Mesenchymal stem cell (in vitro differentiated cells and primary cell): ENCODE measurements at regions not wholly inside any gene's neighbourhood (a gene's known extent, or its start where the extent isn't known, plus 50 kb on each side); places are given as distances from the start of the nearest gene placed in this dataset.

ENCODE experiments used
- DNase-seq: peaks from one replicate; pipeline ENCODE4 v3.0.0-alpha.2; 2013
- H2AFZ ChIP-seq: one replicate; pipeline ENCODE4 v1.6.1; 2013; ENCODE audit warnings: low read depth, mild to moderate bottlenecking, control low read depth, inconsistent platforms, low read length, moderate library complexity
- H2AK5ac ChIP-seq: 2 replicates; pipeline ENCODE4 v1.6.1; 2013; ENCODE audit warnings: low read length, moderate library complexity, mild to moderate bottlenecking, inconsistent platforms; ENCODE audit not compliant: severe bottlenecking
- H2BK120ac ChIP-seq: one replicate; pipeline ENCODE4 v1.6.1; 2013; ENCODE audit warnings: low read depth, mild to moderate bottlenecking, inconsistent platforms, low read length, moderate library complexity
- H2BK12ac ChIP-seq, 2 experiments: one replicate each; pipeline ENCODE4 v1.6.1; 2013; ENCODE audit warnings: inconsistent platforms in 2 of 2, low read length in 2 of 2, mild to moderate bottlenecking in 2 of 2, moderate library complexity in 2 of 2, control low read depth in 1 of 2
- H2BK15ac ChIP-seq: one replicate; pipeline ENCODE4 v1.6.1; 2013; ENCODE audit warnings: mild to moderate bottlenecking, low read depth, inconsistent platforms; ENCODE audit not compliant: poor library complexity, severe bottlenecking
- H2BK5ac ChIP-seq: 2 replicates; pipeline ENCODE4 v1.6.1; 2013; ENCODE audit warnings: low read depth, mild to moderate bottlenecking, low read length, control low read depth, inconsistent platforms; ENCODE audit not compliant: poor library complexity, severe bottlenecking
- H3K14ac ChIP-seq, 2 experiments: one replicate each; pipeline ENCODE4 v1.6.1; 2013; ENCODE audit warnings: inconsistent platforms in 2 of 2, low read length in 2 of 2, control low read depth in 1 of 2, mild to moderate bottlenecking in 1 of 2, moderate library complexity in 1 of 2
- H3K18ac ChIP-seq, 2 experiments: one replicate each; pipeline ENCODE4 v1.6.1; 2013; ENCODE audit warnings: inconsistent platforms in 2 of 2, low read length in 2 of 2, control low read depth in 1 of 2, low read depth in 1 of 2, mild to moderate bottlenecking in 1 of 2
- H3K23ac ChIP-seq, 2 experiments: one replicate each; pipeline ENCODE4 v1.6.1; 2013; ENCODE audit warnings: inconsistent platforms in 2 of 2, low read length in 2 of 2, mild to moderate bottlenecking in 2 of 2, moderate library complexity in 2 of 2, control low read depth in 1 of 2
- H3K27ac ChIP-seq: 2 replicates; pipeline ENCODE4 v1.5.1; 2013; ENCODE audit warnings: mild to moderate bottlenecking, moderate library complexity, low read length, control low read depth, inconsistent platforms; ENCODE audit not compliant: poor library complexity, severe bottlenecking
- H3K27me3 ChIP-seq, 2 experiments: 2 replicates each; pipeline versions ENCODE4 v1.6.1 to v1.7.0; 2013; ENCODE audit warnings: low read length in 2 of 2, mild to moderate bottlenecking in 2 of 2, moderate library complexity in 2 of 2, control low read depth in 1 of 2, inconsistent platforms in 1 of 2; ENCODE audit not compliant: control insufficient read depth in 1 of 2, insufficient read depth in 1 of 2
- H3K36me3 ChIP-seq, 2 experiments: 2 replicates each; pipeline versions ENCODE4 v1.6.1 to v1.7.0; 2013; ENCODE audit warnings: low read length in 2 of 2, control low read depth in 1 of 2, inconsistent platforms in 1 of 2, low read depth in 1 of 2, mild to moderate bottlenecking in 1 of 2; ENCODE audit not compliant: insufficient read depth in 2 of 2, control insufficient read depth in 1 of 2
- H3K4ac ChIP-seq, 2 experiments: one replicate each; pipeline ENCODE4 v1.6.1; 2013; ENCODE audit warnings: inconsistent platforms in 2 of 2, low read length in 2 of 2, mild to moderate bottlenecking in 2 of 2, moderate library complexity in 2 of 2, control low read depth in 1 of 2, low read depth in 1 of 2
- H3K4me1 ChIP-seq: 2 replicates; pipeline ENCODE4 v1.6.1; 2013; ENCODE audit warnings: low read depth, low read length, control low read depth; ENCODE audit not compliant: control insufficient read depth, insufficient read depth
- H3K4me2 ChIP-seq: 2 replicates; pipeline ENCODE4 v1.6.1; 2013; ENCODE audit warnings: low read length, mild to moderate bottlenecking, inconsistent platforms; ENCODE audit not compliant: poor library complexity, severe bottlenecking
- H3K4me3 ChIP-seq, 2 experiments: 2 replicates each; pipeline versions ENCODE4 v1.5.1 to v1.7.0; 2013; ENCODE audit warnings: low read length in 2 of 2, mild to moderate bottlenecking in 2 of 2, control low read depth in 1 of 2, low read depth in 1 of 2; ENCODE audit not compliant: insufficient read depth in 1 of 2
- H3K79me1 ChIP-seq: replicated peaks from 2 replicates; pipeline ENCODE4 v1.6.1; 2013; ENCODE audit warnings: mild to moderate bottlenecking, control low read depth, low read length, inconsistent platforms; ENCODE audit not compliant: poor library complexity, severe bottlenecking
- H3K9ac ChIP-seq: 2 replicates; pipeline ENCODE4 v1.7.0; 2013; ENCODE audit warnings: mild to moderate bottlenecking, low read length, moderate library complexity
- H3K9me3 ChIP-seq: 2 replicates; pipeline ENCODE4 v1.7.0; 2013; ENCODE audit warnings: mild to moderate bottlenecking, low read length; ENCODE audit not compliant: control insufficient read depth
- H4K8ac ChIP-seq: one replicate; pipeline ENCODE4 v1.6.1; 2013; ENCODE audit warnings: inconsistent platforms, mild to moderate bottlenecking, low read length, moderate library complexity
- H4K91ac ChIP-seq: one replicate; pipeline ENCODE4 v1.6.1; 2013; ENCODE audit warnings: mild to moderate bottlenecking, low read length, inconsistent platforms
- WGBS: methylation state at CpG from one replicate; pipeline ENCODE4 v1.1.7; 2013; ENCODE audit warnings: mixed read lengths; 5-methylcytosine and 5-hydroxymethylcytosine counted together

GRCh38 chr3:10558736-10559135 is 53.4 kb upstream of the ATP2B2 start:
- WGBS = 61% methylated on average over 3 of the region's 4 CpGs
- H3K4ac ChIP-seq = no peak overlapping the region
- H2BK5ac ChIP-seq = no peak overlapping the region
- DNase-seq = no peak
- no peak overlapping the region for H2AFZ ChIP-seq
- no peak overlapping the region for H4K8ac ChIP-seq
- H3K27ac ChIP-seq = no peak overlapping the region
- H3K9ac ChIP-seq = no peak overlapping the region
- H3K36me3 ChIP-seq = no peaks in the 10 kb centered on the region
- H3K4me3 ChIP-seq = no peak overlapping the region
- no peak overlapping the region for H3K4me2 ChIP-seq
- H3K18ac ChIP-seq = no peak overlapping the region
- peaks cover 2% of the 10 kb centered on the region for H3K4me1 ChIP-seq
- H3K14ac ChIP-seq = no peak overlapping the region
- peaks cover 45 to 60% of the 10 kb centered on the region in 2 experiments for H3K27me3 ChIP-seq
- no peak overlapping the region for H2AK5ac ChIP-seq
- H2BK120ac ChIP-seq = no peak overlapping the region
- no peak overlapping the region for H3K23ac ChIP-seq
- H2BK12ac ChIP-seq = no peak overlapping the region
- H2BK15ac ChIP-seq = no peak overlapping the region
- H3K79me1 ChIP-seq = no peaks in the 10 kb centered on the region
- no peak overlapping the region for H4K91ac ChIP-seq
- no peaks in the 10 kb centered on the region for H3K9me3 ChIP-seq

DNA sequence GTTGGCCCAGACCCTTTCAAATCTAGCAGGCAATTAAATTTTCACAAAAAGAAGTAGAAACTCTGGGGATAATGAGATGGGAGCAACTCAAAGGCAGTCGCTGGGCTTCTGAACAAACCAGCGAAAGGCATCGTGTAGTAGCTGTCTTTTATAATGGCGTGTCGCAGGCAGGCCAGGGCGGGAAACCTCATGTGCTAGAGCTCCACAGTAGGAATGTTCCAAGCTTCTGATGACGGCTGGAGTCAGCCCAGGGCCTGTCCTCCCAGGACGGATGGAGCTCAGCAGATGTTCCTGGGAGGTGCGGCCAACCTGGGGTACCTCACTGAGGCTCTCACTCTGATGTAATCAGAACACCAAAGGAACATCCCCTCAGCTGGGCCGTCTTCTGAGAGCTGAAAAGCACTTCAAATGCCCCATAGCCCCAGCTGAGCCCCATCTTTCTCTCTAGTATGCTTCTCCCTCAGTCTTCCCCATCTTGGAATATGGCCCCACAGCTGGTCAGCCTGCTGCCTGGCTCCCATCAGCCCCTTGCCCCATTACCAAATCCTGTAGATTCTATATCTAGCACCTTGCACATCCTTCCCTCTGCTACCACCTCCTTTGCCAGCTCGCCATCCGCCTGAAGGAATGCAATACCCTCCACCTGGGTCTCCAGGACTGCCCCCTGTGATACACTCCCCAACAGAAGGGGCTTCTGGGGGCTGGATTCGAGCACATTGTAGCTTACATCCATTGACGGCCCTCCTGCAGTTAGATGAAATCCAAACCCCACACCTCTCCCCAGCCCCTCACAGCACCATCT is 54.9 kb upstream of the ATP2B2 start:
- Histone ChIP-seq H3K18ac (no peak overlapping the region), H3K27ac (no peak overlapping the region), H3K4ac (no peak overlapping the region), H2BK5ac (no peak overlapping the region), H2BK120ac (no peak overlapping the region), H2AFZ (no peak overlapping the region), H3K79me1 (no peaks in the 10 kb centered on the region), H2BK12ac (no peak overlapping the region), H4K8ac (no peak overlapping the region), H3K9ac (no peak overlapping the region), H3K14ac (no peak overlapping the region), H3K4me2 (no peak overlapping the region), H4K91ac (no peak overlapping the region), H3K27me3 (peaks cover 51 to 67% of the 10 kb centered on the region in 2 experiments), H3K4me3 (no peak overlapping the region), H2BK15ac (no peak overlapping the region), H2AK5ac (no peak overlapping the region), H3K36me3 (no peaks in the 10 kb centered on the region), H3K23ac (no peak overlapping the region), H3K9me3 (no peaks in the 10 kb centered on the region), H3K4me1 (peaks cover 2% of the 10 kb centered on the region)
- WGBS = 74% methylated on average over 14 of the region's 14 CpGs
- DNase-seq = no peak

GRCh38 chr3:10561162-10561945 is 56.0 kb upstream of the ATP2B2 start:
- Histone ChIP-seq H3K27me3 (peaks cover 52 to 73% of the 10 kb centered on the region in 2 experiments), H3K14ac (no peak overlapping the region), H3K36me3 (no peaks in the 10 kb centered on the region), H3K18ac (no peak overlapping the region), H3K79me1 (no peaks in the 10 kb centered on the region), H3K4me2 (no peak overlapping the region), H3K27ac (no peak overlapping the region), H2AK5ac (no peak overlapping the region), H4K91ac (no peak overlapping the region), H2BK12ac (no peak overlapping the region), H2BK120ac (no peak overlapping the region), H2BK5ac (no peak overlapping the region), H2BK15ac (no peak overlapping the region), H3K23ac (no peak overlapping the region), H2AFZ (no peak overlapping the region), H3K9ac (no peak overlapping the region), H3K4me3 (no peak overlapping the region), H4K8ac (no peak overlapping the region), H3K4me1 (peaks cover 2% of the 10 kb centered on the region), H3K9me3 (no peaks in the 10 kb centered on the region), H3K4ac (no peak overlapping the region)
- no peak for DNase-seq
- 59% methylated on average over 4 of the region's 7 CpGs for WGBS

- H4K8ac ChIP-seq = no peak overlapping the region
- H2BK12ac ChIP-seq = no peak overlapping the region
- H3K4me1 ChIP-seq = peaks cover 2% of the 10 kb centered on the region
- no peak for DNase-seq
- H3K79me1 ChIP-seq = no peaks in the 10 kb centered on the region
- H3K23ac ChIP-seq = no peak overlapping the region
- H4K91ac ChIP-seq = no peak overlapping the region
- peaks cover 51 to 77% of the 10 kb centered on the region in 2 experiments for H3K27me3 ChIP-seq
- WGBS = 56% methylated on average over 4 of the region's 4 CpGs
- H2BK5ac ChIP-seq = no peak overlapping the region
- no peak overlapping the region for H2AK5ac ChIP-seq
- H3K4ac ChIP-seq = no peak overlapping the region
- no peaks in the 10 kb centered on the region for H3K36me3 ChIP-seq
- no peak overlapping the region for H3K9ac ChIP-seq
- H3K9me3 ChIP-seq = no peaks in the 10 kb centered on the region
- no peak overlapping the region for H3K18ac ChIP-seq
- no peak overlapping the region for H3K27ac ChIP-seq
- no peak overlapping the region for H2BK120ac ChIP-seq
- H3K4me3 ChIP-seq = no peak overlapping the region
- no peak overlapping the region for H3K4me2 ChIP-seq
- H2BK15ac ChIP-seq = no peak overlapping the region
- H3K14ac ChIP-seq = no peak overlapping the region
- H2AFZ ChIP-seq = no peak overlapping the region
Measured at GRCh38 chr3:10561946-10562560, 56.7 kb upstream of the ATP2B2 start.
